ENCODE measurements at regions not wholly inside any gene's neighbourhood (a gene's known extent, or its start where the extent isn't known, plus 50 kb on each side); places are given as distances from the start of the nearest gene placed in this dataset.
"Not testable (repeated sequence)": the region's sequence is repeated elsewhere in the genome, so short reads cannot be mapped to it uniquely, and the experiment has no call there.

DNA sequence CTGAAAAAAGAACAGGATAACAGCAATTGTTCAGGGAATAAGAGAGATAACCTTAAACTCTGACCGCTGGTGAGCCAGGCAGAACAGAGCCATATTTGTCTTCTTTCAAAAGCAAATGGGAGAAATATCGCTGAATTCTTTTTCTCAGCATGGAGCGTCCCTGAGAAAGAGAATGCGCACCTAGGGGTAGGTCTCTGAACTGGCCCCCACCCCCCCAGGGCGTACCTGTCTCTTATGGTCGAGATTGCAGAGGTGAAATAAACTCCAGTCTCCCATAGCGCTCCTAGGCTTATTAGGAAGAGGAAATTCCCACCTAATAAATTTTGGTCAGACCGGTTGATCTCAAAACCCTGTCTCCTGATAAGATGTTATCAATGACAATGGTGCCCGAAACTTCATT lies 655.2 kb upstream of the CHAC2 start:
- TF ChIP-seq POLR2AphosphoS5 (IDR thresholded peaks at IDR 0.05; ENCODE audit: low read length); EZH2 (IDR thresholded peaks at IDR 0.05; ENCODE audit: borderline replicate concordance, control insufficient read depth, low read depth, low read length); RCOR1 (conservative IDR thresholded peaks at IDR 0.05; ENCODE audit: low read depth, low read length): not testable (repeated sequence)
- TF ChIP-seq, protein P1, sequence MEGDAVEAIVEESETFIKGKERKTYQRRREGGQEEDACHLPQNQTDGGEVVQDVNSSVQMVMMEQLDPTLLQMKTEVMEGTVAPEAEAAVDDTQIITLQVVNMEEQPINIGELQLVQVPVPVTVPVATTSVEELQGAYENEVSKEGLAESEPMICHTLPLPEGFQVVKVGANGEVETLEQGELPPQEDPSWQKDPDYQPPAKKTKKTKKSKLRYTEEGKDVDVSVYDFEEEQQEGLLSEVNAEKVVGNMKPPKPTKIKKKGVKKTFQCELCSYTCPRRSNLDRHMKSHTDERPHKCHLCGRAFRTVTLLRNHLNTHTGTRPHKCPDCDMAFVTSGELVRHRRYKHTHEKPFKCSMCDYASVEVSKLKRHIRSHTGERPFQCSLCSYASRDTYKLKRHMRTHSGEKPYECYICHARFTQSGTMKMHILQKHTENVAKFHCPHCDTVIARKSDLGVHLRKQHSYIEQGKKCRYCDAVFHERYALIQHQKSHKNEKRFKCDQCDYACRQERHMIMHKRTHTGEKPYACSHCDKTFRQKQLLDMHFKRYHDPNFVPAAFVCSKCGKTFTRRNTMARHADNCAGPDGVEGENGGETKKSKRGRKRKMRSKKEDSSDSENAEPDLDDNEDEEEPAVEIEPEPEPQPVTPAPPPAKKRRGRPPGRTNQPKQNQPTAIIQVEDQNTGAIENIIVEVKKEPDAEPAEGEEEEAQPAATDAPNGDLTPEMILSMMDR (IDR thresholded peaks at IDR 0.05 in 2 of 3, conservative IDR thresholded peaks at IDR 0.05 in 1 of 3; ENCODE audit: control insufficient read depth in 2 of 3, extremely low read depth in 1 of 3, insufficient read depth in 1 of 3, low read depth in 3 of 3, low read length in 3 of 3): not testable (repeated sequence)
